HPDE6-E6E7 (cell line): ENCODE measurements at regions not wholly inside any gene's neighbourhood (a gene's known extent, or its start where the extent isn't known, plus 50 kb on each side); places are given as distances from the start of the nearest gene placed in this dataset.

Source experiments
- DNase-seq: peaks from one replicate; pipeline ENCODE4 v3.0.0; 2011; ENCODE audit warnings: missing footprints; ENCODE audit errors: extremely low spot score

GRCh38 chr1:114342376-114342775 lies 168.6 kb downstream of the TRIM33 start:
- DNase-seq = no peak

DNA sequence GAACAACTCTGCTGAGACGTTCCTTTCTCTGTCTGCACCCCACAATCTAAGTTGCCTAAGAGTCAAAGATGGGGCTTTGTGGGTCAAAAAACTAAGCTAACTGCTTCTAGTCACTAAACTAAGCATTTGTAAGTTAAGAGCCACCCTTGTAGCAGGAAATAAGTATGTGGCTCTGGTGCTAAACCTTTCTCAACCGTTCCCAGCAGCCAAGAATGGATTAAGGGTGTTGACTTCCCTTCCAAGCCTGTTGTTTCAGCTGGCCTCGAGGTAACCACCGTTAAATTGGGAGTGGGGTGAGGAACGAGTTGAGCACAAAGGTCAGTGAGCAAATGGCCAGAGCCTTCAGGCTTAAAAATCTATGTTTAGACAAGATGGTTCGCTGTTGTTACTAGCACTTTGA lies 169.1 kb downstream of the TRIM33 start:
- DNase-seq = no peak

DNA sequence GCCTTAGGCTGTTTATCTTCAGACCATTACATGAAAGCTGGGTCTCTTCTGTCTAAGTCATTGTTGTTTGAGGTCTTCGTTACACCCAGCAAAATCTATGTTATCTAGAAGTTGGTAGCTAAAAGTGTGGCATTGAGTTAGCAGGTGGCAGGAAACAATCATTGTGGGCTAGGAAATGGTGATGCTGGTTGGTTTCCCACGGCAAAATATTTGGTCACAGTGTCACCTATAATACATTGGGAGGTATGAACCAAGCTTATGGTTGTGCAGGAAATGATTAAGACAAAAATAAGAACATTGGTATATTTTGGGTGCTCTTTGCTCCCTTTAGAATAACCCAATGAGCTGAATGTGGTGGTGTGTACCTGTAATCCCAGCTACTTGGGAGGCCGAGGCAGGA lies 169.7 kb downstream of the TRIM33 start:
- no peak for DNase-seq

GRCh38 chr1:114340892-114341291 lies 170.1 kb downstream of the TRIM33 start:
- no peak for DNase-seq

DNA sequence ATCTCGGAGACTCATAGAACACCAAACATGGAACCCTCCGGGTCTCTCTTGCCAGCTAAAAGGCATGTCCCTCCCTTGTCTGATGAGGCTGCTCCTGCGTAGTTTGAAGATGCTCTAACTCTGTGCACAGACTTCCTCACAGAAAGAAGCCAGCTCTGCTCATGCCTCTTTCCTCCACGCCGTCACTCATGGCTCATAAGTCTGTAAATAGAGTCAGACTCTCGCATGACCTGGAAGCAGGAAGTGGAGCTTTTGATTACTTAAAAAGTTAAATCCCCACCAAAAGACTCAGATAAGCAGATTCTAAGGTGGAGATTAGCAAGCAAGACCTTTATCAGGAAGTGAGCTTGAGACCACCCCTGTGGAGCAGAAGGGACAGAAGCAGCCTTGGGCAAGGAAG lies 171.6 kb downstream of the TRIM33 start:
- no peak for DNase-seq

DNA sequence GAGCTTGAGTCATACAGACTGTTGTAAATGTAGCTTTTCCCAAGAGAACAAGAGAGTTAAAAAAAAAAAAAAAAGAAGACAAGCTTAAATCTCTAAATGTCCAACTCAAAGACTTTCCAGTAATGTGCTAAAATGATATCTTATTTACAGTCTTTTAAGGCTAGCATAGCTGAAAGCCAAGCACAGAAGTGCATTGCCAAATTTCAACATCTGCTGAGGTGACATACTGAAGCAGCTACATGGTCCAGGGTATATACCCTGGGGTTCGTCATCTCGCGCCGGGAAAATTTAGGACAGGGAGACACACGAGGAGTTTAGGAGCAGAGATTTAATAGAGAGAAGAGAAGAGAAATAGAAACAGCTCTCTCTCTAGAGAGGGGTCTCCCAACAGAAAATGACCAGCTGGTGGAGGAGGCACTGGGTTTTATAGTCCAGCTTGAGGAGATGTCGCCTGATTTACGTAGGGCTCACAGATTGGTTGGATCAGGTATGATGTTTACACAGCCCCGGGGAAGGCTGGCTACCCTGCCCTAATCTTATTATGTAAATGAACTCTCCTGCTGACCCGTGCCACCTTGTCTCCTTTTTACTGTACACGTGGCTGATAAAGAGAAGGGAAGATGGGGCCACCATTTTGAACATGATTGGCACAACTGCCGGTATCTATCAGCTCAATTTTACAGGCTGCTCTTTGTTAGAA lies 172.7 kb downstream of the TRIM33 start:
- DNase-seq = no peak

- DNase-seq = no peak
Observed at GRCh38 chr1:114337417-114337816, 173.6 kb downstream of the TRIM33 start.

DNA sequence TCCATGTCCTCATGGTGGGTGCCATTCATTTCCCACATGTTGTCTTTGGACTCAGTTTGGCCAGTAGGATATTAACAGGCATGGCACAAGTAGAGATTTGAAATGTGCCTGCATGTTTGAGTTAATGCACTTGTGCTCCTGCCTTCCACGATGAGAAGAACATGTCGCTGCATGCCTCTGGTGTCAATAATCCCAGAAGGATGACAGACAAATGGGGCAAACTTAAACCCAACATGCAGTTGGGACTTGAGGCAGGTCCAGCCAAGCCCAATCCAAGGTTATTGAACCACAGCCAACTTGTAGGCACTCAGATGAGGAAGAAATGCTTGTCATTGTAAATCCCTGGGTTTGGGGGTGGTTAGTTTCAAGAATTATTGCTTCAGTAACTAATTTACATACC lies 174.6 kb downstream of the TRIM33 start:
- DNase-seq = peak; percentile 12

DNA sequence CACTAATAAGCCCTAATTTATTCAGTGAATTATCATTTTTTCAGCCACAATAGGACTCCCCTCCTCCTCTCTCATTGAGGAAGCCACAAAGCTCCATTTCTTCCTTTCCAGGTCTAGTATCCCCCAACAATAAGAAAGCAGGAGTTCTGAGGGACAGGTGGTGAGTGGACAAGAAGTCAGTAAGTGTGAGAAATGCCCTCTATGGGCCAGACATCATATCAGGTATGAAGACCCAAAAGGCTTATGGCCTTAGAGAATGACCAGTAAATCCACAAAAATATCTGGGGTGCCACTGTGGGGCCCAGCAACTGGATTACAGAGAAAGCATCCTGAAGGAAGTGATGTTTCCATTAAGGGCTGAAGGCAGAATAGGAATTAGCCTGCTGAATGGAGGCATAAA lies 175.7 kb downstream of the TRIM33 start:
- DNase-seq = no peak

DNA sequence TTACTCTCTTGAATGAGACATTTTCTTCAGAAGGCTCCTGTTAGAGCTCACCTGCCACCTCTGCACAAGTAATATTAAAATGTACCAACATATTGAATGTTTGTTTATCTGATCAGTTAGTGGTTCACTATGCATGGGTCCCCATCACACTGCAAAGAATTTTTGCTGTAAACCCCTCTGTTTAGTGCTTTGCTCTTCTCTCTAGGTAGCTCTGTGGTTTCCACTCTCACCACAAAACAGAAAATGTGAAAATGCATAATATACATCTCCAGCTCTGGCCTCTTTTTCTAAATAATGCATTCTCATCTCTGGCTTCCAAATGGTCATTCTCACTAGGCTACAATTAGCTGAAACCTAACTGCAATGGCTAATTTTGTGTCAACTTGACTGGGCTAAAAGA lies 176.7 kb downstream of the TRIM33 start:
- no peak for DNase-seq

GRCh38 chr1:114333690-114334089 lies 177.3 kb downstream of the TRIM33 start:
- no peak for DNase-seq

GRCh38 chr1:114331936-114332335 lies 178.3 kb upstream of the SYT6 start:
- no peak for DNase-seq

GRCh38 chr1:114330451-114330983 lies 176.8 kb upstream of the SYT6 start:
- no peak for DNase-seq

GRCh38 chr1:114328361-114328904 lies 174.8 kb upstream of the SYT6 start:
- DNase-seq = no peak

GRCh38 chr1:114324662-114324965 lies 170.9 kb upstream of the SYT6 start:
- no peak for DNase-seq

GRCh38 chr1:114323959-114324661 lies 170.4 kb upstream of the SYT6 start:
- DNase-seq = no peak

DNA sequence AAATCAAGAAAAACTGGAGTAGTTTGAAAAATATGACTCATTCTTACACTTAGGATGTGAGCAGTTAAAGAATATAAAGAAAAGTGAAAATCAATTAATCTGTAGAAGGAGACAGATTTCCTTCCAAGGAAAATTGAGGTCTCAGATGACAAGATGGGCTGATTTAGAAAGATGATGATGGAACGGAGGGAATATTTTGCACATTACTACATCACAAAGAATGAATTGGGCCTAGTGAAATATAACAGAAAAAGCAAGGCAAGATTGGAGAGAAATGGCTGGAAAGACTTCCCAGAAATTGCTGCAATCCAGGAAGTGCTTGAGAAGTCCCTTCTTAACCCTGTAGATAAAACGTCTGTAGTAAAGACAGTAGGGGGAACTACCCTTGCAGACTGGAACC lies 169.1 kb upstream of the SYT6 start:
- no peak for DNase-seq

DNA sequence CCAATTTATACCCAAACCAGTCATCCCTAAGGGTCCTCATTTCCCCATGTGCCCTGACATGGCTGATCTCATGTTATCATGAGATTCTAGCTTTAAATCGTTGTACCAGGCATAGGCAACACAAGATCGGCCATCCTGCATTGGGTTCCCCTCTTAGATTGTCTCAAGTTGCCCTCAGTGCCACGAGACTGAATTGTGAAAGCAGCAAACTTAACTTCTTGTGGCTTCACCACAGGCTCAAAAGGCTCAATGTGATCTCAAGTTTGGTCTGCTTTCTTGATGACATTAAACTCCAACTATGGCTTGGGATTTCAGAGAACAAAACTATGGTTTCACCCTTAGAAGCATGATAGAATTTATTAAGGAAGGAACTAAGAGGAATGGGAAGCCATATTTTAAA lies 168.5 kb upstream of the SYT6 start:
- no peak for DNase-seq

DNA sequence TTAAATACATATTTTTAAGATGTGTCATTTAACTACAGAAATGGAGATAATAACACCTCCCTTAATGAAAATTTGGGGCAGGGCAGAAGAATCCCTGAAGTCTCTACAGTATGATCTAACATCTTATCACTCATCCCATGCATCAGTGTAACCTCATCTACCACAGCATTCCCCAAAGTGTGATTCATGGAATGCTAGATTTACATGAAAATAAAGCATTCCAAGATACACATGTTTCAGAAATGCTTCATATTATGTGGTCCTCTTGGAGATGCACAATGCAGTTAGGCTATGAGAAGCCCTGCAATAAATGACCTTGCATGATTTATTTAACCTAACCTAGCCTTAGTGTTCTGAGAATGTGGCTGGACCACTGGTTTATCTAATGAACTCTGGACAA lies 166.9 kb upstream of the SYT6 start:
- DNase-seq = peak; percentile 12

- DNase-seq = no peak
Observed at GRCh38 chr1:114319418-114319817, 165.7 kb upstream of the SYT6 start.

- DNase-seq = no peak
Observed at GRCh38 chr1:114318961-114319360, 165.3 kb upstream of the SYT6 start.

GRCh38 chr1:114316204-114316603 lies 162.5 kb upstream of the SYT6 start:
- DNase-seq = no peak

- DNase-seq = no peak
Observed at GRCh38 chr1:114315631-114316030, 162.0 kb upstream of the SYT6 start.
